Left forelimb (tissue), 1 donor: ENCODE measurements at regions not wholly inside any gene's neighbourhood (a gene's known extent, or its start where the extent isn't known, plus 50 kb on each side); places are given as distances from the start of the nearest gene placed in this dataset.
"Not testable (repeated sequence)": the region's sequence is repeated elsewhere in the genome, so short reads cannot be mapped to it uniquely, and the experiment has no call there.

Source experiments
- DNase-seq: peaks from one replicate; pipeline ENCODE4 v3.0.0-alpha.2; 2018; ENCODE audit warnings: low spot score

DNA sequence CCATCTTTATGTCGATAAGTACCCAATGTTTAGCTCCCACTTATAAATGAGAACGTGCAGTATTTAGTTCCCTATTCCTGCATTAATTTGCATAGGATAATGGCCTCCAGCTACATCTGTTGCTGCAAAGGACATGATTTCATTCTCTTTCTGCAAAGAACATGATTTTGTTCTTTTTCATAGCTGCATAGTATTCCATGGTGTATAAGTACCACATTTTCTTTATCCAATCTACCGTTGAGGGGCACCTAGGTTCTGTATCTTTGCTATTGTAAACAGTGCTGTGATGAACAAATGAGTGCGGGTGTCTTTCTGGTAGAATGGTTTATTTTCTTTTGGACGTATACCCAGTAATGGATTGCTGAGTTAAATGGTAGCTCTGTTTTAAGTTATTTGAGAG, 63.0 kb downstream of the HLX start:
- DNase-seq: no peak

- DNase-seq: not testable (repeated sequence)
These were observed 63.7 kb downstream of the HLX start for GRCh38 chr1:220942914-220943313.

- DNase-seq: no peak
These were observed 64.2 kb downstream of the HLX start for GRCh38 chr1:220943319-220943996.

DNA sequence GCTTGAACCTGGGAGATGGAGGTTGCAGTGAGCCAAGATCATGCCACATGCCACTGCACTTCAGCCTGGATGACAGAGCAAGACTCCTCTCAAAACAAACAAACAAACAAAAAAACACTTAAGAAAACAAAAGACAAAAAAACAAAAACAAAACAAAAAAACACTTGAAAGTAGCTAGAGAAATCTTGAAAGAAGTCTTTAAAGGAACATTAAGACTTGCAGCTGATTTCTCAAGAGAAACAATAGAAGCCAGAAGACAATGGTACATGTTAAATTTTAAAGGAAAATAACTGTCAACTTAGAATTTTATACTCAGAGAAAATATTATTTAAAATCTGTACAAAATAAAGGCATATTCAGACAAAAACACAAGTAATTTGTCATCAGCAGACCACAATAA, 71.3 kb downstream of the HLX start:
- DNase-seq: no peak

GRCh38 chr1:220952961-220953643, 73.9 kb downstream of the HLX start:
- no peak for DNase-seq

GRCh38 chr1:220954321-220955075, 75.3 kb downstream of the HLX start:
- no peak for DNase-seq

- no peak for DNase-seq
These were observed 75.9 kb downstream of the HLX start for GRCh38 chr1:220955116-220955515.

- DNase-seq: no peak
These were observed 77.4 kb downstream of the HLX start for GRCh38 chr1:220956501-220957232.

DNA sequence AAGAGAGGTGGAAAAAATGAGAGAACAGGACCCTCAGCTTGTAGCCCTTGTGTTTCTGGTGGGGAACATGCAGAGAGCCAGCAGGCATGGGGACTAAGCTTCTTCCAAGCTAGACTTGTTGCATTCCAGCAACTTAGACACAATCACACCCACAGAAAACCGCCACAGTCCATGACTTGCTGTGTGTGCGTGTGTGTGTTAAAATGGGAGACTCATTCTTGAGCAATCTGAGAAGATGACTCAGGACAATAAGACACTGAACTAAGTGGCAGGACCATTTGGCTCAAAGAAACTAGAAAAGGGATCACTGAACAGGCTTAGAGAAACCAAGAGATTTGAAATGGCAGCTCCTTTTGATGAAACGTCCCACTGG, 78.0 kb downstream of the HLX start:
- no peak for DNase-seq

DNA sequence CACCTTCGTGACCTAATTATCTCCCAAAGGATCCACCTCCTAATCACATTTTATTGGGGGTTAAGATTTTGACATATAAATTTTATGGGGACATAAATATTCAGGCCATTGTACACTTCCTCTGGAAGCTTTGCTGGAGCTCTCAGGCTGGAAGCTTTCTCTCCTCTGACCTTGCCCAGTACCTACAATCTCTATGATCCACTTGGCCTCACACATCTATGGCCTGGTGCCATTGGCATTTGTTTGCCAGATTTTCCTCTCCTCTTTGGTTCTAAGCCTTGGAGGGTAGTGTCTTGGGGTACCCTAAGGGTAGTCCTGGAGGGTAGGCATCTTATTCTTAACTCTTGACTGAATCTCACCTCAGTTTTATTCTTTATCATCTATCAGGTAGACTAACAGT, 79.0 kb downstream of the HLX start:
- no peak for DNase-seq

- no peak for DNase-seq
These were observed 82.9 kb downstream of the HLX start for GRCh38 chr1:220962031-220962751.

GRCh38 chr1:220966041-220966440, 86.8 kb downstream of the HLX start:
- DNase-seq: no peak

GRCh38 chr1:220966473-220966872, 87.2 kb downstream of the HLX start:
- DNase-seq: no peak

GRCh38 chr1:220966881-220967611, 87.8 kb downstream of the HLX start:
- no peak for DNase-seq

DNA sequence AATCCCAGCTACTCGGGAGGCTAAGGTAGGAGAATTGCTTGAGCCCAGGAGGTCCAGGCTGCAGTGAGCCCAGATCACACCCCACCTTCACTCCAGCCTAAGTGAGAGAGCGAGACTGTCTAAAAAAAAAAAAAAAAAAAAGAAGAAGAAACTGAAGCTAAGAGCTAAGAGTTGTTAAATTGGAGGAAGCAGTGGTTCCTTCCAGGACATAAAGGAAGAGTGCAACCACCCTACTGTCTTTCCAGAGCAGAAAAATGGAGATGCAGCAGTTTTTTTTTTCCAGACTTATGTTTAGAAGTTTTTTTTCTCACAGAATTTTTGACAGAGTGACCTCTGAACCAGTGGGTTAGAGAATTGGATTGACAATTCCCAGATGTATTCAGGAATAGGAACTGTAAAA, 88.7 kb downstream of the HLX start:
- no peak for DNase-seq

DNA sequence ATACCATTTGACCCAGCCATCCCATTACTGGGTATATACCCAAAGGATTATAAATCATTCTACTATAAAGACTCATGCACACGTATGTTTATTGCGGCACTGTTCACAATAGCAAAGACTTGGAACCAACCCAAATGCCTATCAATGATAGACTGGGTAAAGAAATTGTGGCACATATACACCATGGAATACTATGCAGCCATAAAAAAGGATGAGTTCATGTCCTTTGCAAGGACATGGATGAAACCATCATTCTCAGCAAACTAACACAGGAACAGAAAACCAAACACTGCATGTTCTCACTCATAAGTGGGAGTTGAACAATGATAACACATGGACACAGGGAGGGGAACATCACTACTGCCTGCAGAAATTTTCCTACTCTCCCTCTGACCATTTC, 90.0 kb downstream of the HLX start:
- DNase-seq: not testable (repeated sequence)

- DNase-seq: no peak
These were observed 91.1 kb downstream of the HLX start for GRCh38 chr1:220970311-220970710.

DNA sequence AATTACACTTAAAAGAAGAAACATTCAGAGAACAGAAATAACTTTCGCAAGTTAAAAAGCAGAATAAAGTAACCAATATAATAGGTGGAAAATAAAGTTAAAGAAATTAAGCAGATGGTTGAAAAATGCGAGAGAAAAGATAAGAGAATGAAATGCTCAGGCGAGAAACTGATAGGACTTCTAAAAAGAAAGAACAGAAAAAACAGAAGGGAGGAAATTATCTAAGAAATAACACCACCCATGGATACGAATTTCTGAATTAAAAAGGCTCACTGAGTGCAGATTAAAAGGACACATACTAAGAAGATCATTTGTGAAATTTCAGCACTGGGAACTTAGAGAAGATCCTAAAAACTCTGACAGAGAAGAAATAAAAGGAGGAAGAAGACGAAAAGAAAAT, 92.0 kb downstream of the HLX start:
- DNase-seq: no peak

DNA sequence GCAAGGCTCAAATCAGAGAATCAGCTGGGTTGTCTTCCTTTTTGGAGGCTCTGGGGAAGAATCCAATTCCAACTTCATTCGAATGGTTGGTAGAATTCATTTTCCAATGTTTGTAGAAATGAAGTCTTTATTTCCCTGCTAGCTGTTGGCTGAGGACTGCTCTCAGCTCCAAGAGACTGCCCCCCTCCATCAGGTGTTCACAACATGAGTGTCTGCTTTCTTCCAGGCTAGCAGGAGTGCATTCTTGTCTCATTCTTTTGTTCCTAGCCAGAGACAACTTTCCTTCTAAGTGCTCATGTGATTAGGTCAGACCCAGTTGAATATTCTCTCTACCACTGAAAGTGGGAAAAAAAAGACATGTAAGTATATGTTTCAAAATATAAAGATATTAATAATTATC, 95.2 kb downstream of the HLX start:
- no peak for DNase-seq

GRCh38 chr1:220976390-220976789, 97.1 kb downstream of the HLX start:
- DNase-seq: no peak

GRCh38 chr1:220979371-220979770, 100.1 kb downstream of the HLX start:
- no peak for DNase-seq
